HEK293 (cell line): ENCODE measurements at regions not wholly inside any gene's neighbourhood (a gene's known extent, or its start where the extent isn't known, plus 50 kb on each side); places are given as distances from the start of the nearest gene placed in this dataset.

Source experiments
- CTCF ChIA-PET: fragments of 350-600 bp; formaldehyde crosslinking; extraction: SDS; loops from one replicate; lab custom pipeline; 2021; ENCODE audit warnings: antibody characterized with exemption; lab: Yijun Ruan, JAX
- POLR2A ChIA-PET: fragments of 300-600 bp; formaldehyde crosslinking; extraction: SDS; loops from one replicate; lab custom pipeline; 2020; ENCODE audit warnings: antibody characterized with exemption, inconsistent platforms; lab: Yijun Ruan, JAX
- H3K27ac ChIP-seq: fragments of 200-500 bp; sonication (Bioruptor generic); 2 replicates; pipeline ENCODE4 v1.5.1; 2014; ENCODE audit warnings: low read depth, low read length, control low read depth, inconsistent platforms; ENCODE audit errors: extremely low read depth
- H3K36me3 ChIP-seq, 2 experiments: fragments of 200-500 bp in 1 of 2; sonication (Bioruptor generic) in 1 of 2; 1 replicate in 1 of 2; 2 replicates in 1 of 2; pipeline ENCODE4 v1.5.1; 2014 to 2017; ENCODE audit warnings: inconsistent platforms in 2 of 2, low read length in 2 of 2; ENCODE audit not compliant: control insufficient read depth in 2 of 2, insufficient read depth in 1 of 2
- H3K4me1 ChIP-seq: fragments of 200-500 bp; sonication (Bioruptor generic); 2 replicates; pipeline ENCODE4 v1.5.1; 2014; ENCODE audit warnings: mild to moderate bottlenecking, low read length, inconsistent platforms; ENCODE audit not compliant: control insufficient read depth, insufficient read depth
- H3K4me3 ChIP-seq: 2 replicates; pipeline ENCODE4 v1.5.1; 2011; ENCODE audit warnings: low read depth, mild to moderate bottlenecking, control low read depth, low read length, moderate library complexity
- H3K9me3 ChIP-seq: fragments of 200-500 bp; sonication (Bioruptor generic); 2 replicates; pipeline ENCODE4 v1.5.1; 2014; ENCODE audit warnings: low read depth, low read length, inconsistent platforms; ENCODE audit not compliant: control insufficient read depth, insufficient read depth
- HOXC10 ChIP-seq: sonication (generic); formaldehyde crosslinking; IDR thresholded peaks from 2 replicates; pipeline ENCODE4 v1.8.1; 2023; ENCODE audit warnings: mild to moderate bottlenecking, missing genetic modification reagents
- INSM2 ChIP-seq: fragments of 450-650 bp; formaldehyde crosslinking; IDR thresholded peaks from 2 replicates; pipeline ENCODE4 v1.5.1; 2016; ENCODE audit warnings: missing biosample characterization, missing genetic modification characterization
- PBX3 ChIP-seq: sonication (generic); formaldehyde crosslinking; IDR thresholded peaks from 2 replicates; pipeline ENCODE4 v1.8.1; 2022; ENCODE audit warnings: mild to moderate bottlenecking, moderate library complexity, missing genetic modification reagents
- TCF7L2 ChIP-seq: IDR thresholded peaks from 2 replicates; pipeline ENCODE4 v1.6.1; 2011; ENCODE audit warnings: low read depth, mild to moderate bottlenecking, inconsistent platforms, low read length, moderate library complexity, borderline replicate concordance
- ZBTB20 ChIP-seq: fragments of 450-650 bp; formaldehyde crosslinking; IDR thresholded peaks from 2 replicates; pipeline ENCODE4 v1.5.1; 2016; ENCODE audit warnings: missing biosample characterization, missing genetic modification characterization
- ZBTB26 ChIP-seq: fragments of 450-650 bp; formaldehyde crosslinking; optimal IDR thresholded peaks from 2 replicates; pipeline ENCODE3; 2016; ENCODE audit warnings: missing biosample characterization, mild to moderate bottlenecking, missing genetic modification characterization
- ZBTB7A ChIP-seq: fragments of 450-650 bp; formaldehyde crosslinking; IDR thresholded peaks from 2 replicates; pipeline ENCODE4 v1.5.1; 2016; ENCODE audit warnings: low read depth, missing biosample characterization, missing genetic modification characterization
- ZBTB8A ChIP-seq: fragments of 450-650 bp; formaldehyde crosslinking; IDR thresholded peaks from 2 replicates; pipeline ENCODE4 v1.5.1; 2016; ENCODE audit warnings: missing biosample characterization, missing genetic modification characterization
- ZIC2 ChIP-seq: fragments of 450-650 bp; formaldehyde crosslinking; IDR thresholded peaks from 2 replicates; pipeline ENCODE4 v1.5.1; 2016; ENCODE audit warnings: missing biosample characterization, missing genetic modification characterization
- ZNF274 ChIP-seq, 2 experiments: fragments of 200-500 bp in 1 of 2; fragments of 450-650 bp in 1 of 2; sonication (Bioruptor generic) in 1 of 2; formaldehyde crosslinking in 1 of 2; IDR thresholded peaks; 2 replicates each; pipeline versions ENCODE4 v1.5.1 to v1.6.1; 2014 to 2016; ENCODE audit warnings: borderline replicate concordance in 1 of 2, inconsistent platforms in 1 of 2, low read length in 1 of 2, missing biosample characterization in 1 of 2, missing genetic modification characterization in 1 of 2
- ZNF280C ChIP-seq: fragments of 450-650 bp; formaldehyde crosslinking; IDR thresholded peaks from 2 replicates; pipeline ENCODE4 v1.5.1; 2016; ENCODE audit warnings: missing biosample characterization, missing genetic modification characterization
- ZNF426 ChIP-seq: fragments of 450-650 bp; formaldehyde crosslinking; IDR thresholded peaks from 2 replicates; pipeline ENCODE4 v1.5.1; 2017; ENCODE audit warnings: missing biosample characterization, missing genetic modification characterization, mild to moderate bottlenecking, inconsistent platforms, moderate library complexity
- ZNF48 ChIP-seq: fragments of 450-650 bp; formaldehyde crosslinking; IDR thresholded peaks from 2 replicates; pipeline ENCODE4 v1.5.1; 2016; ENCODE audit warnings: missing biosample characterization, missing genetic modification characterization
- ZNF513 ChIP-seq: fragments of 450-650 bp; IDR thresholded peaks from 2 replicates; pipeline ENCODE4 v1.5.1; 2018; ENCODE audit warnings: missing biosample characterization, missing genetic modification characterization
- ZNF529 ChIP-seq: fragments of 450-650 bp; formaldehyde crosslinking; IDR thresholded peaks from 2 replicates; pipeline ENCODE4 v1.5.1; 2017; ENCODE audit warnings: missing genetic modification characterization, missing biosample characterization; ENCODE audit not compliant: insufficient replicate concordance
- ZNF585B ChIP-seq: fragments of 450-650 bp; formaldehyde crosslinking; IDR thresholded peaks from 2 replicates; pipeline ENCODE4 v1.5.1; 2016; ENCODE audit warnings: missing biosample characterization, missing genetic modification characterization
- ZNF610 ChIP-seq: fragments of 450-650 bp; formaldehyde crosslinking; IDR thresholded peaks from 2 replicates; pipeline ENCODE4 v1.5.1; 2016; ENCODE audit warnings: missing biosample characterization, missing genetic modification characterization, borderline replicate concordance
- ZNF626 ChIP-seq: fragments of 450-650 bp; sonication (Bioruptor Pico); formaldehyde crosslinking; IDR thresholded peaks from 2 replicates; pipeline ENCODE4 v1.5.1; 2018; ENCODE audit warnings: missing biosample characterization, missing genetic modification characterization, inconsistent platforms
- ZNF792 ChIP-seq: fragments of 450-650 bp; formaldehyde crosslinking; IDR thresholded peaks from 2 replicates; pipeline ENCODE4 v1.5.1; 2016; ENCODE audit warnings: missing biosample characterization, missing genetic modification characterization
- ZNF843 ChIP-seq: fragments of 450-650 bp; formaldehyde crosslinking; IDR thresholded peaks from 2 replicates; pipeline ENCODE4 v1.5.1; 2016; ENCODE audit warnings: missing biosample characterization, missing genetic modification characterization
- ZSCAN5A ChIP-seq: fragments of 450-650 bp; formaldehyde crosslinking; IDR thresholded peaks from 2 replicates; pipeline ENCODE4 v1.5.1; 2016; ENCODE audit warnings: missing biosample characterization, missing genetic modification characterization

GRCh38 chr2:217706095-217706494, 296.7 kb downstream of the TNS1 start:
- no peak overlapping the region for H3K4me3 ChIP-seq
- ChIA-PET POLR2A (no interaction called here), CTCF (interaction anchor here (0.7 to 1.5 kb wide), 3 partner anchors 7 to 1008 kb away, joined by 3 to 7 read pairs (median 6); no protein-coding TSS in a partner anchor)
- H3K36me3 ChIP-seq, result no peaks in the 10 kb centered on the region
- H3K9me3 ChIP-seq, result no peaks in the 10 kb centered on the region
- no peak overlapping the region for H3K27ac ChIP-seq
- TF ChIP-seq ZBTB8A (tag by site-specific recombination), result no peak
- TF ChIP-seq ZNF426 (tag by site-specific recombination), result no peak
- TF ChIP-seq ZSCAN5A (tag by site-specific recombination), result no peak
- TF ChIP-seq ZNF792, result no peak
- TF ChIP-seq ZNF513 (tag by site-specific recombination), result no peak
- TF ChIP-seq TCF7L2, result no peak
- H3K4me1 ChIP-seq, result no peaks in the 10 kb centered on the region

- Histone ChIP-seq H3K4me3 (no peak overlapping the region), H3K9me3 (no peaks in the 10 kb centered on the region), H3K4me1 (no peaks in the 10 kb centered on the region), H3K36me3 (no peaks in the 10 kb centered on the region), H3K27ac (no peak overlapping the region)
- ChIA-PET POLR2A (no interaction called here), CTCF (interaction anchor here (0.5 to 1.3 kb wide), 3 partner anchors 8 to 1007 kb away, joined by 3 to 7 read pairs (median 3); no protein-coding TSS in a partner anchor)
- TF ChIP-seq ZNF610 (no peak), PBX3 (CRISPR knock-in tag) (no peak), ZNF626 (tag by site-specific recombination) (no peak), ZNF585B (no peak), ZIC2 (tag by site-specific recombination) (no peak), ZBTB20 (tag by site-specific recombination) (no peak), INSM2 (tag by site-specific recombination) (no peak)
Observed at GRCh38 chr2:217705461-217705860, 297.3 kb downstream of the TNS1 start.

GRCh38 chr2:217703999-217704398, 298.8 kb downstream of the TNS1 start:
- H3K4me3 ChIP-seq, result no peak overlapping the region
- ChIA-PET POLR2A (no interaction called here), CTCF (interaction anchor here (0.9 kb wide), 1 partner anchor 52 kb away, joined by 4 read pairs; no protein-coding TSS in a partner anchor)
- H3K9me3 ChIP-seq, result no peaks in the 10 kb centered on the region
- no peak overlapping the region for H3K27ac ChIP-seq
- H3K36me3 ChIP-seq, result no peaks in the 10 kb centered on the region
- no peaks in the 10 kb centered on the region for H3K4me1 ChIP-seq
- TF ChIP-seq ZNF274 (IDR thresholded peaks at IDR 0.05; ENCODE audit: low read length), result no peak
- no peak for TF ChIP-seq ZNF274 (tag by site-specific recombination; IDR thresholded peaks at IDR 0.05; ENCODE audit: borderline replicate concordance)
- no peak for TF ChIP-seq ZBTB26 (tag by site-specific recombination)
- no peak for TF ChIP-seq ZNF529 (tag by site-specific recombination)
- no peak for TF ChIP-seq ZNF280C (tag by site-specific recombination)
- TF ChIP-seq ZNF48 (tag by site-specific recombination), result no peak
- TF ChIP-seq ZNF843 (tag by site-specific recombination), result no peak
- TF ChIP-seq ZBTB7A, result no peak
- TF ChIP-seq HOXC10, result no peak
